ENCODE measurements at regions not wholly inside any gene's neighbourhood (a gene's known extent, or its start where the extent isn't known, plus 50 kb on each side); places are given as distances from the start of the nearest gene placed in this dataset.
A peak's percentile ranks its signal among the peaks of the same experiment; 100 is the strongest.

DNA sequence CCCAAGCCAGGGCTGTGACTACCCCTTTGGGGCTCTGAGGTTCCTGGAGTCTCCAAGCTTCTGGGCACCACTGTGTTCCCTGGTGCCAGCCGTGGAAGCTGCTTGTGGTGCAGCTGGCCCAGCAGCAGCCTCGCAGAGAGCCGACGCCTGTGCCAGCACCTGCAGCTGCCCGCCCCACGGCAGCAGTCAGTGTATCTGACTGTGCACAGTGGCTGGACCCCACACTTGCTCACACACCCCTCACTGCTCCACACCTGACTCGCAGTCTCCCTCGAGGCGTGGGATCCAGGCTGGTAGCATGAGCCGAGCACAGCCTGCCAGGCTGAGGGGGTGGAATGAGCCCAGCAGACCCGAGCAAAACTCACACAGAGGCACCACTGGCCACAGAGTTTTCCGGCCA is 325.2 kb downstream of the PCNX1 start:
- DNase-seq (ENCODE audit: low spot score): no peak
- intact Hi-C loops (cut with micrococcal nuclease): no loop called here

DNA sequence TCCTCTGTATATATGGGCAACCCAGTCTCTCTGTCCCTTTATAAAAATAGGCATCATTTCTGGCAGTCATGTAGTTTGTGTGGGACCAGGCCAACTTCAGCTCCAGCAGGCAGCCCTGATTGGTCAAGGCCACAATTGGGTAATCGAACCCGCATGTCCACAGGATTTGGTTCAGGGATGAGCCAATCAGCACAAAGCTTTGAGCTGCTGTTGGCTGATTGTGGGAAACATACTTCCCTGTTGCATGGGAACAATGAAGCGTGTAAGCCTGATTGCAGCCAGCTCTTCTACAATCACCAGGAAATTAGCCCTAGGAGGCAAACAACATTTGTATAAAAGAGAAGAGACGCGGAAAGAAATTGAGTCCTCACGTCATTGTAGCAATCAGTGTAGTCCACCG is 328.6 kb downstream of the PCNX1 start:
- H3K36me3 Mint-ChIP-seq (ENCODE audit: low read depth): no peaks in the 10 kb centered on the region
- H3K27ac Mint-ChIP-seq: no peak overlapping the region
- no peak for DNase-seq (ENCODE audit: low spot score)
- peaks cover 14% of the 10 kb centered on the region for H3K27me3 Mint-ChIP-seq (ENCODE audit: low read depth)
- intact Hi-C loops (cut with micrococcal nuclease): no loop called here
- H3K4me1 Mint-ChIP-seq (ENCODE audit: low read depth): peaks cover 5% of the 10 kb centered on the region
- no peaks in the 10 kb centered on the region for H3K9me3 Mint-ChIP-seq
- no peak overlapping the region for H3K4me3 Mint-ChIP-seq (ENCODE audit: low read depth)

More for the DNA sequence above, 325.2 kb downstream of the PCNX1 start:
- Mint-ChIP-seq H3K27me3 (ENCODE audit: low read depth) (peaks cover 14% of the 10 kb centered on the region), H3K4me3 (ENCODE audit: low read depth) (no peak overlapping the region), H3K36me3 (ENCODE audit: low read depth) (no peaks in the 10 kb centered on the region), H3K27ac (no peak overlapping the region), H3K4me1 (ENCODE audit: low read depth) (peaks cover 8% of the 10 kb centered on the region), H3K9me3 (no peaks in the 10 kb centered on the region)

DNA sequence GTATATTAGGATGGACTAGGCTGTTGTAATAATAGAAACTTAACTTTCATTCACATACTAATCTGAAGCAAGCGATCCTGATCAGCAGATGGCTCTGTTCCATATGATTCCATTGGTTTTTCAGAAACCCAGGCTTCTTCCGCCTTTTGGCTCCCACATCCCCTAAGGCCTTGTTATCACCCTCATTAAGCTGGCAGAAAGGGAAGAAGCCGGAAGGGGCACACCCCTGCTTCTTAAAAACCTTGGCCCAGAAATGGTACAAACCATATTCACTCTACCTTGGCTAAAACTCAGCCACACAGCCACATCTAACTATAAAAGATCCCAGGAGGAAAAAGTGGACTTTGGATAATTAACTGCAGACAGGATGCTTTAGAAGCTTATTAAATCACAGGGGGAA is 329.2 kb downstream of the PCNX1 start:
- no peak overlapping the region for H3K4me3 Mint-ChIP-seq (ENCODE audit: low read depth)
- H3K36me3 Mint-ChIP-seq (ENCODE audit: low read depth): no peaks in the 10 kb centered on the region
- peaks cover 14% of the 10 kb centered on the region for H3K27me3 Mint-ChIP-seq (ENCODE audit: low read depth)
- H3K9me3 Mint-ChIP-seq: no peaks in the 10 kb centered on the region
- intact Hi-C loops (cut with micrococcal nuclease): no loop called here
- no peak for DNase-seq (ENCODE audit: low spot score)
- no peak overlapping the region for H3K27ac Mint-ChIP-seq
- peaks cover 5% of the 10 kb centered on the region for H3K4me1 Mint-ChIP-seq (ENCODE audit: low read depth)

DNA sequence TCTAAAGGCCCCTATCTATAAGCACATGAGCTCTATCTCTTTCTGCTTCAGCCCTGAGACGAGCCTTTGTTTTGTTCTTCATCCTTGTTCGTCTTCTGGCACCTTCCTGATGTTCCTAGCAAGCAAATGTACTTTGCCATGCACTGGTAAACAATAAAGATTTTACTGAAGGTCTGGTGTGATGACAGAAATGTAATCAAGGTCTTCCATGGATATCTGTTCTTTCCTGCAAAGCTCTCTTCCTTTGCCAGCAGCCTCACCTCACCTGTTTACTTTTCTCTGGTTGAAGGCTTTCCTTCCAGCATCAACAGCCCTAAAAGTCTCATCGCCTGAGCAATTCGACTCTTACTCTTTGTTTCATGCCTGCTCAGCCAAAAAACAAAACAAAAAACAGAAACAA is 330.3 kb downstream of the PCNX1 start:
- Mint-ChIP-seq H3K36me3 (ENCODE audit: low read depth) (no peaks in the 10 kb centered on the region), H3K4me3 (ENCODE audit: low read depth) (no peak overlapping the region), H3K4me1 (ENCODE audit: low read depth) (peaks cover 9% of the 10 kb centered on the region), H3K27ac (no peak overlapping the region), H3K9me3 (no peaks in the 10 kb centered on the region), H3K27me3 (ENCODE audit: low read depth) (peaks cover 14% of the 10 kb centered on the region)
- intact Hi-C loops (cut with micrococcal nuclease): no loop called here
- DNase-seq (ENCODE audit: low spot score): no peak

DNA sequence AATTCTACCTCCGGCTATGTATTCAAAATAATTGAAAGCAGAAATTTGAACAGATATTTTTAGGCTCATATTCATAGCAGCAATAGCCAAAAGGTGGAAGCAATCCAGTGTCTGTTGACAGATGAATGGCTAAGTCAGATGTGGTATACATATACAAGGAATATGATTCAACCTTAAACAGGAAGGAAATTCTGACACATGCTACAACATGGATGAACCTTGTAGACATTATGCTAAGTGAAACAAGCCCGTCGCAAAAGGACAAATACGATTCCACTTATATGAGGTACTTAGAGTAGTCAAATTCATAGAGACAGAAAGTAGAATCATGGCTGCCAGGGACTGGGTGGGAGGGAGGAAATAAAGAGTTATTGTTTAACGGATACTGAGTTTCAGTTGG is 331.6 kb downstream of the PCNX1 start:
- intact Hi-C loops (cut with micrococcal nuclease): no loop called here
- Mint-ChIP-seq H3K4me3 (ENCODE audit: low read depth) (no peak overlapping the region), H3K36me3 (ENCODE audit: low read depth) (no peaks in the 10 kb centered on the region), H3K9me3 (no peaks in the 10 kb centered on the region), H3K27me3 (ENCODE audit: low read depth) (peaks cover 8% of the 10 kb centered on the region), H3K27ac (no peak overlapping the region), H3K4me1 (ENCODE audit: low read depth) (peaks cover 12% of the 10 kb centered on the region)
- DNase-seq (ENCODE audit: low spot score): no peak

DNA sequence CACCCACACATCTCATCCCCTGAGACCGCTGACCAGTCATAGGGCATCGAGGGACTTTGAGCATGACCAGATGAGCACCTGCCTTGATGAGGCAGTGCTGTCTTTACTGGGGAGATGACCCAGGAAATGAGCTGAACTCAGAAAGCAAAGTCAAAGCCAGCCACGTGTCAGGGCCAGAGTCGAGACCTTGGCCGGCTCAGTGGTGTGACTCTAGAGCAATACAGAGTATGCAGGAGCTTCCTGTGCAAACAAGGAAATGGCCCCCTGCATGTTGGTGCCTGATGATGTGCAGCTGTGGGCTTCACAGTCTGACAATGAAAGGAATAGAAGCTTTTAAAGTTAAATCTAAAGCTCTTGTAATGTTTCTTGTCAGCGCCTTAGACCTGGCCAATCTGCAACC is 332.9 kb downstream of the PCNX1 start:
- H3K36me3 Mint-ChIP-seq (ENCODE audit: low read depth): no peaks in the 10 kb centered on the region
- intact Hi-C loops (cut with micrococcal nuclease): no loop called here

DNA sequence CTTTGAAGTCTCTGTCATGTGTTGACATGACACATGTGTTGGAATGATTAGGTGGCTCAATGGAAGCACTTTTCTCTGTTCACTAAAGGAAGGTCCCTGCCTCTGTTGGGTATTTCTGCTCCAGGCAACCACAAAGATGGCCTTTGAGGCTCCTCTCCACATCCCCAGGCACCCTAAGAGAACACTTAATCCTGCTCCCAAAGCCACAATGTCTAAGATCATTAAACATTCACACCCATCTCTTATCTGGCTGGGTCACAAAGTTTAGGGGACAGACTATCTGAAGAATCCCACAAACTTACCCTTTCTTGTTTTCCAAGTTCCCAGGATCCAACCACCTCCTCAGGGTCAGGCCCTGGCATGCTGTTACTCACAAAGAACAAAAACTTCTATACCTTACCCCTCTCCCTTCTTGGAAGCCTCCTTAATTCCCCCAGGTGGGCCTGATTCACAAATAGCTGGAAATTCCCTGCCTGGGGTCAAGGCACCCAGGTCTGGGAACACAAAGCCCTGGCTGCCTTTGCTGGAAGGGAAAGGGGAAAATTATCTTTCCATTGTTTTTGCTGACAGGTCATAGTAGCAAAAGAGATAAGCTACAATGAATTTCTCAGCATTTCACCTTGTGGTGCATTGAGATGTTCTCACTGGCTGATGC is 333.7 kb downstream of the PCNX1 start:
- H3K9me3 Mint-ChIP-seq: no peaks in the 10 kb centered on the region
- intact Hi-C loops (cut with micrococcal nuclease): no loop called here
- no peak for DNase-seq (ENCODE audit: low spot score)
- no peak overlapping the region for H3K4me3 Mint-ChIP-seq (ENCODE audit: low read depth)
- H3K36me3 Mint-ChIP-seq (ENCODE audit: low read depth): peaks cover 4% of the 10 kb centered on the region
- peaks cover 30% of the 10 kb centered on the region for H3K4me1 Mint-ChIP-seq (ENCODE audit: low read depth)
- peaks cover 2% of the 10 kb centered on the region for H3K27me3 Mint-ChIP-seq (ENCODE audit: low read depth)
- H3K27ac Mint-ChIP-seq: no peak overlapping the region

More for the DNA sequence above, 332.9 kb downstream of the PCNX1 start:
- Mint-ChIP-seq H3K27me3 (ENCODE audit: low read depth) (peaks cover 2% of the 10 kb centered on the region), H3K4me3 (ENCODE audit: low read depth) (no peak overlapping the region), H3K27ac (no peak overlapping the region), H3K4me1 (ENCODE audit: low read depth) (peaks cover 23% of the 10 kb centered on the region), H3K9me3 (no peaks in the 10 kb centered on the region)
- DNase-seq (ENCODE audit: low spot score): no peak

DNA sequence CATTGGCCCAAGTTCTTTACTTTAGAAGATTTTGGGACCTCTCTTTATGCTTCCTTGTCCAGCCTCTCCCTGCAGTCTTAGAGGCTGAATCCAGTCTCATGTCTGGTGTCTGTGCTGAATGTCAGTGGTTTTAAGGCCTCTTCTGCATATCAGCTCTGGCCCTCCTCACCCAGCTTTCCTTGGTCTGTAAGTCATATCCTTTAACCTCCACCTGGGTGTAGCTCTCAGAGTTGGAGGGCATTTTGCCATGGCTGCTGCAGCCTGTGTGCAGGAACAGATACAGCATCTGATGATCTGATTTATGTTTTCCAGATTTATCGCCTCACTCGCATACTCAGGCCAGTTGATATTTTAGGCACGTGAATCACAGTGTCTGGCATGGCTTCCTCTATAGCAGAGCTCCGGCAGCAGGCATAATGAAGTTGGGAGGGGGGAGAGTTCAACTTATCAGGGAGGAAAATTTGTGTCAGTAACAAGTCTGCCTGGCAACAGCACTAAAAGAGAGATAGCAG is 335.0 kb downstream of the PCNX1 start:
- peaks cover 15% of the 10 kb centered on the region for H3K36me3 Mint-ChIP-seq (ENCODE audit: low read depth)
- no peak overlapping the region for H3K4me3 Mint-ChIP-seq (ENCODE audit: low read depth)
- peaks cover 41% of the 10 kb centered on the region for H3K4me1 Mint-ChIP-seq (ENCODE audit: low read depth)
- H3K9me3 Mint-ChIP-seq: peaks cover 10% of the 10 kb centered on the region
- no peaks in the 10 kb centered on the region for H3K27me3 Mint-ChIP-seq (ENCODE audit: low read depth)
- intact Hi-C loops (cut with micrococcal nuclease): no loop called here
- no peak overlapping the region for H3K27ac Mint-ChIP-seq
- no peak for DNase-seq (ENCODE audit: low spot score)

DNA sequence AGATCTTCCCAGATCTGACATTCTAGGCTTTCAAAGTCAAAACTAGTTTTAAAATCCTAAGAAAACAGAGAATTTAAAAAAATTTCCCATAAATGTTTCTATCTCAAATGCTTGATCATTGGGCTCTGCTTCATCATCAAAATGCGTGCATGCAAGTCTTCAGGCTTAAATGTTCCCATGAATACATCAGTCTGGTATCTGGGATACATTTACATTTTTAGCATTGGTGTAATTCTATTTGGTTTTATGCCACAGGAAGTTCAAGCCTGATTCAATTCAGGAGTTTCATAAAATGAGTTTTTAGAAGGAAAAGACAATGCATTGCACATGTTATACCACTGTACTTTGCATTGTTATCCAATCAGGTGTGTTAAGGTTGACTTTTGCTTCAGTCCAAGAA is 336.4 kb downstream of the PCNX1 start:
- Mint-ChIP-seq H3K36me3 (ENCODE audit: low read depth) (peaks cover 27% of the 10 kb centered on the region), H3K27ac (no peak overlapping the region), H3K9me3 (peaks cover 21% of the 10 kb centered on the region), H3K4me3 (ENCODE audit: low read depth) (no peak overlapping the region), H3K4me1 (ENCODE audit: low read depth) (peaks cover 46% of the 10 kb centered on the region), H3K27me3 (ENCODE audit: low read depth) (no peaks in the 10 kb centered on the region)
- intact Hi-C loops (cut with micrococcal nuclease): no loop called here
- no peak for DNase-seq (ENCODE audit: low spot score)

DNA sequence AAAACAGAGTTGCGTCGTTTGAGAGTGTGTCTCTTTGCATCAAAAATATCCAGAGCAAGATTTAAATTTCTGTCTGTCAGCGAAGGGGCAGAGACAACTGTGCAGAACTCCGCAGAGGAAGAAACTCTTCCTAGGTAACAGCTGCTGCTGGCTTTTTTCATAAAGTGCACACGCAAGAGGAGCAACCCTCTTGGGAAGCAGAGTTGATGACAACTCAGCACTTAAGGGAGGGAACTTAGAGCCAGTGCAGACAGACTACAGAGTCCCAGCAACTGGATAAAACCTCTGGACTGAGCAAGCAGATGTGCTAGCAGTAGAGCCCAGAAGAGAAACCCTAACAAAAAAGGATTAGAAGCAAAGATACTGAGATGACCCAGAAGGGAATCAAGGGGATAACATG is 337.1 kb downstream of the PCNX1 start:
- peaks cover 22% of the 10 kb centered on the region for H3K9me3 Mint-ChIP-seq
- H3K4me3 Mint-ChIP-seq (ENCODE audit: low read depth): no peak overlapping the region
- no peaks in the 10 kb centered on the region for H3K27me3 Mint-ChIP-seq (ENCODE audit: low read depth)
- no peak overlapping the region for H3K27ac Mint-ChIP-seq
- H3K36me3 Mint-ChIP-seq (ENCODE audit: low read depth): peaks cover 28% of the 10 kb centered on the region
- DNase-seq (ENCODE audit: low spot score): no peak
- H3K4me1 Mint-ChIP-seq (ENCODE audit: low read depth): peaks cover 46% of the 10 kb centered on the region
- intact Hi-C loops (cut with micrococcal nuclease): no loop called here

DNA sequence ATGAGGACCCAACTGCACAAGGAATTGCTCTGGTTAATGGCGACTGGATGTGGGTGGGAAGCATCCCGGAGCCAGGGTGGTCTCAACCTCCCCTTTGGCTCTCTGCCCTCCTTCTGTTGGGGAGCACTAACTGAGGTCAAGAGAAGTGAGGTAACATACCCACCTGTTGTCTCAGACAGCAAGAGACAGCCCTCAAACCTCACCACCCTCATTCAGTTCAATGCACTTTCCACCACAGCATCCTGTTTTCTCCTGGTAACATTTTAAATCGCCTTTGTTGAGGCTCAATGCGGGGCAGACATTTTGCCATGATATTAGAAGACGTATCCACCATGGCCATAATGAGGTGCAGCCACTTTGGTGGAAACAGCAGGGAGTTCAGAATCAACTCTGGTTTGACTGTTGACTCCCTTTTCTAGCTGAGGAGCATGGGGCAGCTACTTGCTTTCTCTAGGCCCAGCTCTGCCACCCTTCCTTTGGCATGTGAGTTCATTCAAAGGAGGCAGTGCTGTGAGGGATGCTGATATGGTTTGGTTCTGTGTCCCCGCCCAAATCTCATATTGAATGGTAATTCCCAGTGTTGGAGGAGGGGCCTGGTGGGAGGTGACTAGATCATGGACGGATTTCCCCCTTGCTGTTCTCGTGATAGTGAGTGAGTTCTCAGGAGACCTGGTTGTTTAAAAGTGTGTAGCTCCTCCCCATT is 338.6 kb downstream of the PCNX1 start:
- Mint-ChIP-seq H3K27ac (peak overlapping the region; percentile 65), H3K4me3 (ENCODE audit: low read depth) (no peak overlapping the region), H3K9me3 (peaks cover 30% of the 10 kb centered on the region), H3K36me3 (ENCODE audit: low read depth) (peaks cover 28% of the 10 kb centered on the region), H3K4me1 (ENCODE audit: low read depth) (peaks cover 52% of the 10 kb centered on the region), H3K27me3 (ENCODE audit: low read depth) (no peaks in the 10 kb centered on the region)
- no peak for DNase-seq (ENCODE audit: low spot score)
- intact Hi-C loops (cut with micrococcal nuclease): no loop called here

DNA sequence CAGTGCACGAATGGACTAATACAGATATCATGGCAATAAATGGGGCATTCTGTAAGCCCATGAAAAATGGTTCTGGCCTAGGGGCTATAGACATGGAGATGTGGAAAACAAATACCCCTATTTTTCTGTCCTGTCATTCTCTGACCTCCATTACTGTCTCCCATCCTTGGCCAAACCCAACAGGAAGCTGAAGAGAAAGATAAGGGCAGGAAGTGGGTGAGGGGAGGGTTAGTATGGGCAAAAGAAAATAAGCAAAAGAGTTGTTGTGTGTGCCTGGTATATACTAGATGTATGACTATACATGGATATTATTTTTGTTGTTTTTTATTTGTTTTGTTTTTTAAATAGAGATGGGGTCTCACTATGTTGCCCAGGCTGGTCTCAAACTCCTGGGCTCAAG is 339.3 kb downstream of the PCNX1 start:
- no peak for DNase-seq (ENCODE audit: low spot score)
- intact Hi-C loops (cut with micrococcal nuclease): no loop called here
- H3K9me3 Mint-ChIP-seq: peaks cover 34% of the 10 kb centered on the region
- H3K4me1 Mint-ChIP-seq (ENCODE audit: low read depth): peaks cover 52% of the 10 kb centered on the region
- no peaks in the 10 kb centered on the region for H3K27me3 Mint-ChIP-seq (ENCODE audit: low read depth)
- H3K36me3 Mint-ChIP-seq (ENCODE audit: low read depth): peaks cover 28% of the 10 kb centered on the region
- H3K27ac Mint-ChIP-seq: peak overlapping the region; percentile 65
- H3K4me3 Mint-ChIP-seq (ENCODE audit: low read depth): peak overlapping the region; percentile 17

DNA sequence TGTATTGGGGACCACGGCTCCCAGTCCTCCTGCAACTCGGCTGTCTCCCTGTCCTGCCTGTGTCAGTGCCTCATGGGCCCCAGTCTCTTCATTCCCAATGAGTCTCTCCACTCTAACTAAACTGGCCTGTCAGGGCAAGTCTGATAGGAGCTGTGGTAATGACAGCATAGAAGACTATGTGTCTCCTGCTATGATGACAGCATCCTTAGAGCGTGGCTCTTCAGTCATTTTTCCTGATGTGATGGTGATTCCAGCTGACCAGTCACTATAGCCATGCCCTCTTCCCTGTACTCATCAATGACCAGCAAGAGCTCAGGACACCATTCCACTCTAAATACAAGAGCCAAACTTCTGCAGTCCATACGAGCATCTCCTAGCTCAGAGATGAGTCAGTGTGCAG is 339.8 kb downstream of the PCNX1 start:
- peak overlapping the region; percentile 66 for H3K27ac Mint-ChIP-seq
- H3K9me3 Mint-ChIP-seq: peaks cover 34% of the 10 kb centered on the region
- intact Hi-C loops (cut with micrococcal nuclease): no loop called here
- peaks cover 28% of the 10 kb centered on the region for H3K36me3 Mint-ChIP-seq (ENCODE audit: low read depth)
- peaks cover 51% of the 10 kb centered on the region for H3K4me1 Mint-ChIP-seq (ENCODE audit: low read depth)
- no peaks in the 10 kb centered on the region for H3K27me3 Mint-ChIP-seq (ENCODE audit: low read depth)
- no peak overlapping the region for H3K4me3 Mint-ChIP-seq (ENCODE audit: low read depth)
- no peak for DNase-seq (ENCODE audit: low spot score)

Measured in activated T-helper 2 cell treated with anti-CD3 and anti-CD28 coated beads, Interferon-gamma antibody, Interleukin-2, Interleukin-4, amounts not matched to agents 10 μg/mL and 5 μg/mL and 100 μg/mL, durations not matched to agents 14 hours and 24 hours and 36 hours (primary cell).